ENCODE measurements at regions not wholly inside any gene's neighbourhood (a gene's known extent, or its start where the extent isn't known, plus 50 kb on each side); places are given as distances from the start of the nearest gene placed in this dataset.

- Histone ChIP-seq H3K9ac (ENCODE audit: low read depth, low read length, poor library complexity, severe bottlenecking) (no peak overlapping the region), H3F3A (ENCODE audit: low read depth) (no peaks in the 10 kb centered on the region), H3K36me3 (ENCODE audit: insufficient read depth, low read length) (no peaks in the 10 kb centered on the region), H3K4me2 (ENCODE audit: low read depth, low read length, poor library complexity, severe bottlenecking) (no peak overlapping the region), H2AFZ (ENCODE audit: low read length) (no peak overlapping the region), H4K20me1 (ENCODE audit: insufficient read depth, low read length, poor library complexity, severe bottlenecking) (no peaks in the 10 kb centered on the region), H3K79me2 (ENCODE audit: insufficient read depth, low read length) (no peaks in the 10 kb centered on the region), H3K9me2 (replicated peaks; ENCODE audit: low read depth, low read length) (no peaks in the 10 kb centered on the region), H3K9me3 (ENCODE audit: insufficient read depth, low read depth, low read length) (no peaks in the 10 kb centered on the region), H3K27me3 (ENCODE audit: insufficient read depth, low read length, poor library complexity, severe bottlenecking) (no peaks in the 10 kb centered on the region), H3K4me3 (ENCODE audit: low read length, poor library complexity, severe bottlenecking) (no peak overlapping the region), H3K4me1 (ENCODE audit: insufficient read depth, low read length, poor library complexity, severe bottlenecking) (no peaks in the 10 kb centered on the region)
- no peak for TF ChIP-seq EZH2phosphoT487 (IDR thresholded peaks at IDR 0.05; ENCODE audit: borderline replicate concordance)
- TF ChIP-seq, protein P1, sequence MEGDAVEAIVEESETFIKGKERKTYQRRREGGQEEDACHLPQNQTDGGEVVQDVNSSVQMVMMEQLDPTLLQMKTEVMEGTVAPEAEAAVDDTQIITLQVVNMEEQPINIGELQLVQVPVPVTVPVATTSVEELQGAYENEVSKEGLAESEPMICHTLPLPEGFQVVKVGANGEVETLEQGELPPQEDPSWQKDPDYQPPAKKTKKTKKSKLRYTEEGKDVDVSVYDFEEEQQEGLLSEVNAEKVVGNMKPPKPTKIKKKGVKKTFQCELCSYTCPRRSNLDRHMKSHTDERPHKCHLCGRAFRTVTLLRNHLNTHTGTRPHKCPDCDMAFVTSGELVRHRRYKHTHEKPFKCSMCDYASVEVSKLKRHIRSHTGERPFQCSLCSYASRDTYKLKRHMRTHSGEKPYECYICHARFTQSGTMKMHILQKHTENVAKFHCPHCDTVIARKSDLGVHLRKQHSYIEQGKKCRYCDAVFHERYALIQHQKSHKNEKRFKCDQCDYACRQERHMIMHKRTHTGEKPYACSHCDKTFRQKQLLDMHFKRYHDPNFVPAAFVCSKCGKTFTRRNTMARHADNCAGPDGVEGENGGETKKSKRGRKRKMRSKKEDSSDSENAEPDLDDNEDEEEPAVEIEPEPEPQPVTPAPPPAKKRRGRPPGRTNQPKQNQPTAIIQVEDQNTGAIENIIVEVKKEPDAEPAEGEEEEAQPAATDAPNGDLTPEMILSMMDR (conservative IDR thresholded peaks at IDR 0.05; ENCODE audit: low read length) = no peak
These were observed 306.0 kb downstream of the MYCN start for GRCh38 chr2:16246281-16246850.

DNA sequence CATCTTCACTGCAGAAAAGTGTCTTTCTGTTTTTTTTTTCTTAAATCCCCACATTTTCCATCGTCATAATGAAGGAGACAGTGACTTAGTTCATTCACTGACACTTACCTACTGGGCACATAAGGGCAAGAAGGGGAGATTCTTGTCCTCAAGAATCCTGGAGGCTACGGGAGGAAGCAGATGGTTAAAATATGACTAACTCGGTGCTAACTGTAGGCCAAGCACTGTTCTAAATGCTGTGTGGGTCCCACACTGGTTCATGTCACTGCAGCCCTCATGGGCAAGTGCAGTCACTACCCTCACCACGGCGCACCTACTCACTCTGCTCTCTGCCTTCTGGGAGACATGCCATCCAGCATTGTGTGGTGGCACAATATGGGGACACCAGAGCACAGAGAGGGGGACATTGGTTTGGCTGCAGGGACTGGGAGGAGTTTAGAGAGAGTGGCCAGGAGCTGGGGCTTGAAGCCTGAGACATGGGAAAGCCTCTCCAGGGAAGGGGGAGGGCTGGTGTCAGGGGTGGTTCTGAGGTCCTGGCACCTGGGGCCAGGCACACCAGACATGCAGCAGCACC, 305.2 kb downstream of the MYCN start:
- no peaks in the 10 kb centered on the region for H3K36me3 ChIP-seq (ENCODE audit: insufficient read depth, low read length)
- no peaks in the 10 kb centered on the region for H3K9me2 ChIP-seq (replicated peaks; ENCODE audit: low read depth, low read length)
- no peaks in the 10 kb centered on the region for H3K27me3 ChIP-seq (ENCODE audit: insufficient read depth, low read length, poor library complexity, severe bottlenecking)
- TF ChIP-seq, protein P1 (conservative IDR thresholded peaks at IDR 0.05; ENCODE audit: low read length) = no peak
- TF ChIP-seq EZH2phosphoT487 (IDR thresholded peaks at IDR 0.05; ENCODE audit: borderline replicate concordance) = no peak
- H2AFZ ChIP-seq (ENCODE audit: low read length) = no peak overlapping the region
- no peaks in the 10 kb centered on the region for H3K4me1 ChIP-seq (ENCODE audit: insufficient read depth, low read length, poor library complexity, severe bottlenecking)
- no peaks in the 10 kb centered on the region for H3F3A ChIP-seq (ENCODE audit: low read depth)
- H3K4me2 ChIP-seq (ENCODE audit: low read depth, low read length, poor library complexity, severe bottlenecking) = no peak overlapping the region
- H3K9ac ChIP-seq (ENCODE audit: low read depth, low read length, poor library complexity, severe bottlenecking) = no peak overlapping the region
- no peaks in the 10 kb centered on the region for H3K79me2 ChIP-seq (ENCODE audit: insufficient read depth, low read length)
- no peak overlapping the region for H3K4me3 ChIP-seq (ENCODE audit: low read length, poor library complexity, severe bottlenecking)
- H3K9me3 ChIP-seq (ENCODE audit: insufficient read depth, low read depth, low read length) = no peaks in the 10 kb centered on the region
- H4K20me1 ChIP-seq (ENCODE audit: insufficient read depth, low read length, poor library complexity, severe bottlenecking) = no peaks in the 10 kb centered on the region

GRCh38 chr2:16244966-16245320, 304.6 kb downstream of the MYCN start:
- no peak for TF ChIP-seq EZH2phosphoT487 (IDR thresholded peaks at IDR 0.05; ENCODE audit: borderline replicate concordance)
- TF ChIP-seq, protein P1 (conservative IDR thresholded peaks at IDR 0.05; ENCODE audit: low read length) = no peak

More at GRCh38 chr2:16244966-16245320, 304.6 kb downstream of the MYCN start:
- Histone ChIP-seq H3K27me3 (ENCODE audit: insufficient read depth, low read length, poor library complexity, severe bottlenecking) (no peaks in the 10 kb centered on the region), H3K4me3 (ENCODE audit: low read length, poor library complexity, severe bottlenecking) (no peak overlapping the region), H3K9me3 (ENCODE audit: insufficient read depth, low read depth, low read length) (no peaks in the 10 kb centered on the region), H3K79me2 (ENCODE audit: insufficient read depth, low read length) (no peaks in the 10 kb centered on the region), H2AFZ (ENCODE audit: low read length) (no peak overlapping the region), H3K4me1 (ENCODE audit: insufficient read depth, low read length, poor library complexity, severe bottlenecking) (no peaks in the 10 kb centered on the region), H3K9ac (ENCODE audit: low read depth, low read length, poor library complexity, severe bottlenecking) (no peak overlapping the region), H3K4me2 (ENCODE audit: low read depth, low read length, poor library complexity, severe bottlenecking) (no peak overlapping the region), H3F3A (ENCODE audit: low read depth) (no peaks in the 10 kb centered on the region), H3K9me2 (replicated peaks; ENCODE audit: low read depth, low read length) (no peaks in the 10 kb centered on the region), H3K36me3 (ENCODE audit: insufficient read depth, low read length) (no peaks in the 10 kb centered on the region), H4K20me1 (ENCODE audit: insufficient read depth, low read length, poor library complexity, severe bottlenecking) (no peaks in the 10 kb centered on the region)
